ENCODE measurements at regions not wholly inside any gene's neighbourhood (a gene's known extent, or its start where the extent isn't known, plus 50 kb on each side); places are given as distances from the start of the nearest gene placed in this dataset.

GRCh38 chr21:32186804-32187203 is 92.0 kb downstream of the MIS18A start:
- TF ChIP-seq, protein P1, sequence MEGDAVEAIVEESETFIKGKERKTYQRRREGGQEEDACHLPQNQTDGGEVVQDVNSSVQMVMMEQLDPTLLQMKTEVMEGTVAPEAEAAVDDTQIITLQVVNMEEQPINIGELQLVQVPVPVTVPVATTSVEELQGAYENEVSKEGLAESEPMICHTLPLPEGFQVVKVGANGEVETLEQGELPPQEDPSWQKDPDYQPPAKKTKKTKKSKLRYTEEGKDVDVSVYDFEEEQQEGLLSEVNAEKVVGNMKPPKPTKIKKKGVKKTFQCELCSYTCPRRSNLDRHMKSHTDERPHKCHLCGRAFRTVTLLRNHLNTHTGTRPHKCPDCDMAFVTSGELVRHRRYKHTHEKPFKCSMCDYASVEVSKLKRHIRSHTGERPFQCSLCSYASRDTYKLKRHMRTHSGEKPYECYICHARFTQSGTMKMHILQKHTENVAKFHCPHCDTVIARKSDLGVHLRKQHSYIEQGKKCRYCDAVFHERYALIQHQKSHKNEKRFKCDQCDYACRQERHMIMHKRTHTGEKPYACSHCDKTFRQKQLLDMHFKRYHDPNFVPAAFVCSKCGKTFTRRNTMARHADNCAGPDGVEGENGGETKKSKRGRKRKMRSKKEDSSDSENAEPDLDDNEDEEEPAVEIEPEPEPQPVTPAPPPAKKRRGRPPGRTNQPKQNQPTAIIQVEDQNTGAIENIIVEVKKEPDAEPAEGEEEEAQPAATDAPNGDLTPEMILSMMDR (IDR thresholded peaks at IDR 0.05), result no peak
- no peak for TF ChIP-seq EP300 (IDR thresholded peaks at IDR 0.05)
- TF ChIP-seq POLR2A (IDR thresholded peaks at IDR 0.05), result no peak
- no peak for TF ChIP-seq POLR2AphosphoS5 (IDR thresholded peaks at IDR 0.05)

Measured in upper lobe of left lung (tissue), 4 donors.